Stimulated activated CD4-positive, alpha-beta T cell treated with anti-CD3 and anti-CD28 coated beads, Interleukin-1b, Interleukin-23, amount 100 ng/mL, for 24 hours (primary cell): ENCODE measurements at regions not wholly inside any gene's neighbourhood (a gene's known extent, or its start where the extent isn't known, plus 50 kb on each side); places are given as distances from the start of the nearest gene placed in this dataset.
"Not testable (repeated sequence)": the region's sequence is repeated elsewhere in the genome, so short reads cannot be mapped to it uniquely, and the experiment has no call there.

ENCODE experiments used
- DNase-seq, 4 experiments: peaks; one replicate each; pipeline ENCODE4 v3.0.0-alpha.2; 2020; ENCODE audit warnings: low read depth in 4 of 4, low spot score in 1 of 4

- DNase-seq, result no peak
Measured at GRCh38 chr1:189237008-189237407, 1240.7 kb downstream of the BRINP3 start.

DNA sequence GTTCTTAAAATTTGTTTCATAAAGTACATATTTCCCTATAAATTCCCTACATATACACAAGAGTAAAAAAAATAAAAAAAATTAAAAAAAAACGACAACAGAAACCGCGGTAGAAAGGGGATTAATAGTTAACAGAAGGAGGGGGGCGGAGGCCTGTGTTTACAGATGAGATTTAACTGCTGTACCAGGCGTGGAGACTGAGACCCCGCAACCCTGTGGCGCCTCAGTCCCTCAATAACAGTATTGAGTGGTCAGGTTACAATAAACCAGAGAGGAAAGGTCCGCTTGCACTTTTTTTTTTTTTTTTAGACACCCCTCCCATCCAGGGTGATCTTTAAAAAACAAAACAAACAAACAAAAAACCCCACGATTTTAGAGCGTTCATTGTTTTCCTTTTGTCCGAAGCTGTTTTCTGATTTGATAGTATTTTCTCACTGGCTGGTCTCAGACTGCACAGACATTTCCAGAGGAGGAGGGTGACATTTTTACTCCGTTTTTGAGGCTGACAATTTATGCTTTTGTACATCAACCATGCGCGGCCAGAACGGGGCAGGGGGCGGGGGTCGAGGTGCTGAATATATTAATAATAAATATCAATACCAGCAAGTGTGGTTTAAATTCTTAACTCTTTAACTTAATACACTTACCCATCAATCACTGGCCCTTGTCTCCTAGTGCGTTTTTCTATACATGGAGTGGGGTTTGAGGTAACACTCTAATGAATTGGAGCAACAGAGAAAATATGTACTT lies 1223.9 kb downstream of the BRINP3 start:
- DNase-seq, result no peak

- DNase-seq, result not testable (repeated sequence)
Measured at GRCh38 chr1:189261128-189261527, 1216.5 kb downstream of the BRINP3 start.

DNA sequence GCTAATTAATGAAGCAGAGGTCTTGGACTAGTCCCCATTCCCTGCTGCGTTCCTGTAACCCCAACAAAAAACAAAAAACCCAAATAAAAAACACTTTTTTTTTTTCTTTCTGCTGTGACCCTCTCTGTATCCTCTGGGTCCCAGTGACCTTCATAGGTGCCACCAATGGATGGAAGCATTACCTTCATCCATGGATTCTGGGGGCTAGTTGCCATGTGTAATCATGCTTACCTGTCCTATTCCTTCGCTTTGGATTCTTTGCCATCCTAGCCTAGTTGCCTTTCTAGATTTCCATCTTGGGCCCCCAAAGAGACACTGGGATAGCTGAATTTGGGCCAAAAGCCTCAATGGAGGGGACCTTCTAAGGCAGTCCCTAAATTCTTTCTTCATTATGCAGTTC lies 1208.7 kb downstream of the BRINP3 start:
- DNase-seq, result no peak

GRCh38 chr1:189274267-189274666 lies 1203.4 kb downstream of the BRINP3 start:
- DNase-seq, result no peak

- no peak for DNase-seq
Measured at GRCh38 chr1:189275796-189276195, 1201.9 kb downstream of the BRINP3 start.

GRCh38 chr1:189289346-189289745 lies 1188.3 kb downstream of the BRINP3 start:
- no peak for DNase-seq

DNA sequence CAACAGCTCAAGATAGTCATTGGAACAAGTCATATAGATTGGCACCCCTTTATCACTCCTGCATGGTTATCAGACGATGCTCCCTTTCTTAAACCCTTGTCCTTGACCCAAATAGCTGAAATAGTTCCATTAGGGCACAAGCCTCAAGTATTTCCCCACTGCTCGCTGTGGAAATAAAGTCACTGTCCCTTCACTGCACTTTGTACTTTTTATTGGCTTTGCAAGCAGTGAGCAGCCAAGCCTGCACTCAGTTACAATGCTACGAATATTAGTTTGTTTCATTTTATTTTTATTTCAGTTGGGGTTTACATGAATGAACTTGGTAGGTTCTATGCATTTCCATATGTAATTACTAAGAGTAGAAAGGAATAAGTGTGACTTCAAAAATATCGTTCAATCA lies 1176.4 kb downstream of the BRINP3 start:
- no peak for DNase-seq

DNA sequence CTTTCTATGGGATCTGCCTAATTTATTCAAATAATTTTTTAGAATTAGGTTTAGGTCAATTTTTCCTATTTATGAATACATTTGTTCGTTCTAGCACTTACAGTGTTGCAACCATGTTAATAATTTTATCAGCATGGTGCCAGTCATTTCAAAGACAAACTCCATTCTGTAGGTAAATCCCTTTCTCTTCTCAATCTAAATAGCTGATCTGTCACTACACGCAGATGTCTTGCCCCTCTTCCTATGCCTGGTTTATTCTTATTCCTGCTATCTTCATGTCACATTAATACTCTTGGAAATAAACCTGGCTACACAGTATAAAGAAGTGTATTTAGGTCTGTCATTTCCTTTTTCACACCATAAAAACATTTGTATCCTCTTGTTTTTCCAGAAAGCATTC lies 1172.4 kb downstream of the BRINP3 start:
- DNase-seq, result no peak

DNA sequence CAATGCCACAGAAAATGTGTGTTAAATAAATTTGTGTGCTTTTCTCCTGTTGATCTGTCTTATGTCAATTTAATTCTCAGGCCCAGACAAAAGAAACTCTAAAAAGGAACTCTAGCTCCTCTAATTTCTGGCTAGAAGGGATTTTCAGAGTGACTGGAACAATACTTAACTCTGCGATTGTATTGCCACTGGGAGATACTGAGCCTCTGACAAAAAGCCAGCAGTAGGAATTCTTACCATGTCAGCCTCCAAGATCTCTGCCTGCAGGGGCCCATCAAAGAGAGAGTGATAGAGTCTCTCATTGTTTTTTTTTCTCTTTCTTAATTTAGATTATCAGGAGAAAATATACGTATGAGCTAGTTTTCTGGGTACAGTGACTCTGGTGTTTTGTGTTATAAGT lies 1165.7 kb downstream of the BRINP3 start:
- DNase-seq, result no peak

DNA sequence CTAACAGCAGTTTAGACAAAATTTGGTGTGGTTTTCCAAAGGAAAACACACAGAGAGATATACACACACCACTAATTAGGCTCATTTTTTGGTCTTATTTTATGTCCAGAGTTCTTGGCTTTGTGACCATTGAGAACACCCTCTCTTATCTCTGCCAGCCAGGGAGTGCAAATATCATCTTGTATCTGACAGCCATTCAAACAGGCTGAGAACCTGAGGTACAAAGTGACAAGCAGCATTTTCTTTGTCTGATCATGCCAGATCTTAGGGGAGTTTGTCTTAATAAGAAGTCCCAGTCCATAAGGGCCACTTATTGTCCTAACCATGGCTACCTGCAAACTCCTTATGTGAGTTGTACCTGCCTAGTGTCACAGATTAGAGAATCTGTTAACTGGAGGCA lies 1165.2 kb downstream of the BRINP3 start:
- no peak for DNase-seq

- DNase-seq, result no peak
Measured at GRCh38 chr1:189313488-189313887, 1164.2 kb downstream of the BRINP3 start.

GRCh38 chr1:189315035-189315901 lies 1162.4 kb downstream of the BRINP3 start:
- no peak for DNase-seq

DNA sequence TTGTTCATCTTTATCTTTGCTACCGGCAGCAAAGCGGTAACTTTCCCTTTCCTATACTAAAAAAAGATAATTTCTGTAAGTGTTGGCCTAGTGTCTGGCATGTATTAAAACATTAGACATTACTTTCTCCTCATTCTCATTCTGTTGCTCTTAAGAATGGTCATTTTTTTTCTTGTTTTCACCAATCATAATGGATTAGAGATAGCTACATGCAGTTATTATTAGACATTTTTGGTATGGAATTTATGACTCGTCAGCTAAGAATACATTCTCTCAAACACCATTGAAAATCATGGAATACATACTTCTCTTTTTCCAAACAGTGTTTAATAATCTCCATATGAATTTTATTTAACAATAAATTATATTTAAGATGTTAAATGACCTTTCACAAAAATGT lies 1154.6 kb downstream of the BRINP3 start:
- no peak for DNase-seq

- DNase-seq, result not testable (repeated sequence)
Measured at GRCh38 chr1:189331071-189331470, 1146.6 kb downstream of the BRINP3 start.

GRCh38 chr1:189336115-189337100 lies 1141.3 kb downstream of the BRINP3 start:
- no peak for DNase-seq

GRCh38 chr1:189349607-189350006 lies 1128.1 kb downstream of the BRINP3 start:
- DNase-seq, result no peak

- no peak for DNase-seq
Measured at GRCh38 chr1:189350983-189351616, 1126.6 kb downstream of the BRINP3 start.

GRCh38 chr1:189351960-189352359 lies 1125.7 kb downstream of the BRINP3 start:
- DNase-seq, result no peak

GRCh38 chr1:189356206-189356605 lies 1121.5 kb downstream of the BRINP3 start:
- DNase-seq, result no peak

DNA sequence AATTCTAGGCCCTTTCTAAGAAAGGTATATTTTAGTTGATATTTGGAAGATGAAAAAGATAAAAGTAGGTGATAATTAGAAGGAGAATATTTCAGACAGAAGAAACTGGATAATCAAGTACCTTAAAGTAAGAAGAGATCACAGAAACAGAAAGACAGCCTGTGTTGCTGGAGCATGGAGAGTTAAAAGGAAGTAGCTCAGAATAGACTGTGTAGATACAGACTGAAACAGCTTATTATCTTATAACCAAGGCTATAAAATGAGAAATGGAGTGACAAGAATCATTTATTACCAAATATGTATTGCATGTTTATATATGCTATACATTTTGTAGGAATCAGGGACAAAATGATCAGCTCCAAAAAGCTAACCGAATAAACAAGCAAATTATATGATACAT lies 1120.3 kb downstream of the BRINP3 start:
- no peak for DNase-seq
